Skeletal muscle satellite cell (primary cell): ENCODE measurements at regions not wholly inside any gene's neighbourhood (a gene's known extent, or its start where the extent isn't known, plus 50 kb on each side); places are given as distances from the start of the nearest gene placed in this dataset.
A peak's percentile ranks its signal among the peaks of the same experiment; 100 is the strongest.

ENCODE experiments used
- H3K27me3 ChIP-seq: 2 replicates; pipeline ENCODE4 v1.7.0; 2013; ENCODE audit warnings: low read length; ENCODE audit not compliant: control insufficient read depth, insufficient read depth
- H3K36me3 ChIP-seq: 2 replicates; pipeline ENCODE4 v1.7.0; 2013; ENCODE audit warnings: mild to moderate bottlenecking, control low read depth, low read length; ENCODE audit not compliant: insufficient read depth
- H3K4me1 ChIP-seq: 2 replicates; pipeline ENCODE4 v1.7.0; 2013; ENCODE audit warnings: low read length; ENCODE audit not compliant: control insufficient read depth, insufficient read depth
- H3K4me2 ChIP-seq: 2 replicates; pipeline ENCODE4 v1.7.0; 2013; ENCODE audit warnings: mild to moderate bottlenecking, low read length
- H3K4me3 ChIP-seq: 2 replicates; pipeline ENCODE4 v1.7.0; 2013; ENCODE audit warnings: low read length
- H3K9ac ChIP-seq: 2 replicates; pipeline ENCODE4 v1.7.0; 2013; ENCODE audit warnings: mild to moderate bottlenecking, low read depth, low read length, moderate library complexity
- H3K9me3 ChIP-seq: replicated peaks from 2 replicates; pipeline ENCODE4 v1.7.0; 2013; ENCODE audit warnings: mild to moderate bottlenecking, control low read depth, low read length

DNA sequence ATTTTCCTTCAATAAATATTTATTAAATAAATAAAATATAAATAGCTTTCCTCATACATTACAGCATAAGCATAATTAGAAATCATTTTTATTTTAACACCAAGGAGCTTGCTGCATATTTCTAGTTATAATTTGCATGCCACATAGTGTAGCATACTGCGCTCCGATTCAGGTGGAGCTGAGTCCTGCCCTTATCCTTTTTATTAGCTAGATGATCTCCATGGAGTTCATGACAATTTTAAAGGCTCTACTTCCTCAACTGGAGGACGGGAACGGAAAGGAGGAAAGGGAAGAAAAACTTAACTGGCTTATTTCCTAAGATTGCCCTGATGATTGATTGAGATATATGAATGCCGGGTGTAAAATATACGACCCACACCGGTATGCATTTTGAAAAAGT lies 385.2 kb downstream of the PLK2 start:
- Histone ChIP-seq H3K36me3 (no peaks in the 10 kb centered on the region), H3K4me1 (peaks cover 5% of the 10 kb centered on the region), H3K4me2 (no peak overlapping the region), H3K27me3 (no peaks in the 10 kb centered on the region), H3K9ac (no peak overlapping the region), H3K9me3 (no peaks in the 10 kb centered on the region), H3K4me3 (no peak overlapping the region)

DNA sequence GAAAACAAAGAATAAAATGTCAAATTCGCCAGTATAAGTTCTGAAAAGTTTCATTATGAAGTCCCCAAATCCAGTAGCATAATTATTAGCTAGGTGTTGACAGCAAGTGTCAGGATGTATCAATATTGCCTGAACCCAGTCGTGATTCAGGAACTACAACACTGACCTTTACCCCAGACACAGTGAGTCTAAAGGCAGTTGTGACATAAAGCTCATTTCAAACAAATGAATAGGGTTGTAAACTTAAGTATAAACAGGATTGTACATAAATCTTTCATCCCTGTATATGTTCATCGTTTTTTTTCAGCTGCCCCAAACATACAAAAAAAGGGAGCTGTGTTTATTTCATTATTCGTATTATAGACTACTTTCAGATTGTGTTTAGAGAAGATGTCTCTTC lies 385.7 kb downstream of the PLK2 start:
- Histone ChIP-seq H3K36me3 (no peaks in the 10 kb centered on the region), H3K9me3 (no peaks in the 10 kb centered on the region), H3K4me2 (no peak overlapping the region), H3K27me3 (no peaks in the 10 kb centered on the region), H3K9ac (no peak overlapping the region), H3K4me1 (peaks cover 5% of the 10 kb centered on the region), H3K4me3 (no peak overlapping the region)

DNA sequence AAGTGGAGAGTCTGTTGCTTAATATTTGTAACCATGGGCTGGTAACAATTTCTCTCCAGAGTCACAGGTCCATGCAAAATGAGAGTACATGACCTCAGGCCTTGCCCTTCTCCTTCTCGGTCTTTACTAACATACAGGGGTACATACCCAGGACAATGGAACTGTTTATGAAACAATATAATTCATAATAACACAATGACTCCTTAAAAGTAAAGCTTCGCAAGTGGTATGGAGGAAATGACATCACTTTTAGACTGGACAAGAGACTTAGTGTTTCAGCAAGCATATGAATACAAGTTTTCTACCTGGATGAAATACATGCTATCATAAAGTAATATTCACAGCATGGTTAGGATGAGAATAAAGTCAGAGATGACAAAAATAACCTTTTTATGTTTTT lies 386.6 kb downstream of the PLK2 start:
- H3K36me3 ChIP-seq = no peaks in the 10 kb centered on the region
- H3K4me1 ChIP-seq = peaks cover 5% of the 10 kb centered on the region
- H3K4me2 ChIP-seq = no peak overlapping the region
- no peak overlapping the region for H3K4me3 ChIP-seq
- no peak overlapping the region for H3K9ac ChIP-seq
- H3K27me3 ChIP-seq = no peaks in the 10 kb centered on the region
- H3K9me3 ChIP-seq = no peaks in the 10 kb centered on the region

DNA sequence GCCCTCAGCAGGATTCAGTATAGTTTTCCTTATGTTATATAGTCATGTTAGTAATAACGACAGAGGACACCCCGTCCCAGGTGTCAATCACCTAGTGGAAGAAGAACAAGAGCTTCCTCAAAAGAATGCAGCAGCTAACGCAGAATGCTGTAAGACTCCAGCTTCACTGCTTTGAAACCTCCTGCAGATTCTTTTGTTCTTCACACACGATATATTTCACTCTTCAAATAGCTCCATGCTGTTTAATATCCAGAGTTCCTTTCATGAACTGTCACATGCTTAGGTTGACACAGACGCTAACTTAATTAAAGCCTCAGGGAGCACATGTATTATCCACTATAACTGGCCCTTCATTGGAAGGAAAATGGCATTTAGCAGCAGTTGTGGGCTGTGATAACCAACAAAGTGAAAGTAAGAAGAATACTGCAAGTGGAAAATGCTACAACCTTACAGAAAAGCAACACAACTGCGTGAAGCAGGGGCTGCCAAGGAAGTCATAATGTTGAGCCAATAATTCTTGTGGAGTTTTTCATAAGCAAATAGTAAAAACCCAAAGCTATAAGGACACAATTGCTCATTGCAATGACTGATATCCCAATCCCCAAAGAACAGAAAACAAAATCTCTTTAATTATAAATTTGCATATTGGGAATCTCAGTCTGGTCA lies 387.5 kb downstream of the PLK2 start:
- Histone ChIP-seq H3K4me2 (peak overlapping the region; percentile 73), H3K9ac (no peak overlapping the region), H3K27me3 (no peaks in the 10 kb centered on the region), H3K9me3 (no peaks in the 10 kb centered on the region), H3K4me1 (peaks cover 5% of the 10 kb centered on the region), H3K36me3 (no peaks in the 10 kb centered on the region), H3K4me3 (no peak overlapping the region)

DNA sequence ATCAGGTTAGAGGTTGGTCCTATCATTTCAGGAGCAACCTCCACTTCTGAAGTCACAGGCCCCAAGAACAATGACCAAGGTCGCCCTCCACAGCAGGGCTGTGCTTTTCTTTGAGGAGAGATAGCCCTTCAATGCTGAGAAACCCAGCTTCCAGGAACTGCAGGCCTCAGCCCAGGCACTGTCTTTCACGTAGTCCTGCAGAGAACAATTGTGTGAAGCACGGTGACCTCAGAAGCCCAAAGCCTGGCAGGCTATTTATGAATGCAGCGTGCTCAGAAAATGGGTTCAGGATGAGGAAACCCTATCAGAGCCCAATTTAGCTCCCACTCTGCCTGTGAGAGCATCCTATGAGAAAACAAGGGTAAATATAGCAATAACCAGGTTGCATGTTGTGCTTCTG lies 388.3 kb downstream of the PLK2 start:
- Histone ChIP-seq H3K4me3 (no peak overlapping the region), H3K9ac (no peak overlapping the region), H3K4me1 (peaks cover 5% of the 10 kb centered on the region), H3K27me3 (no peaks in the 10 kb centered on the region), H3K4me2 (no peak overlapping the region), H3K36me3 (no peaks in the 10 kb centered on the region), H3K9me3 (no peaks in the 10 kb centered on the region)

DNA sequence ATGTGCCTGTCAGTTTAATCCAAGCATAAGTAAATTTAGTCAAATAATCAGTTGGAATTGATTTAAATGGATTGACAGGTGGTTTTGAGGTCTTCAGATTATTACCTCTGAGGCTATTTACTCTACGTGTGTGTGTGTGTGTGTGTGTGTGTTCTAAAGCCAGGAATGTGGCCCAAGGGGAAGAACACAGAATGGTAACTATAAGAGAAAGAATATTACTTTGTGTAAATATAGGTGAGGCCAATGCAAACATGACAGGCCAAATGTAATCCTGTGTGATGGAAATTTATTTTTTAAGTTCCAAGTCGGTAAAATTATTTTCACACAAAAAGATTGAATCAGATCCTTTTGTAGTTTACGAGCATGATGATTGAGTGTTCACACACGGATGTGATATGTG lies 390.0 kb downstream of the PLK2 start:
- peaks cover 5% of the 10 kb centered on the region for H3K4me1 ChIP-seq
- H3K4me3 ChIP-seq = no peak overlapping the region

DNA sequence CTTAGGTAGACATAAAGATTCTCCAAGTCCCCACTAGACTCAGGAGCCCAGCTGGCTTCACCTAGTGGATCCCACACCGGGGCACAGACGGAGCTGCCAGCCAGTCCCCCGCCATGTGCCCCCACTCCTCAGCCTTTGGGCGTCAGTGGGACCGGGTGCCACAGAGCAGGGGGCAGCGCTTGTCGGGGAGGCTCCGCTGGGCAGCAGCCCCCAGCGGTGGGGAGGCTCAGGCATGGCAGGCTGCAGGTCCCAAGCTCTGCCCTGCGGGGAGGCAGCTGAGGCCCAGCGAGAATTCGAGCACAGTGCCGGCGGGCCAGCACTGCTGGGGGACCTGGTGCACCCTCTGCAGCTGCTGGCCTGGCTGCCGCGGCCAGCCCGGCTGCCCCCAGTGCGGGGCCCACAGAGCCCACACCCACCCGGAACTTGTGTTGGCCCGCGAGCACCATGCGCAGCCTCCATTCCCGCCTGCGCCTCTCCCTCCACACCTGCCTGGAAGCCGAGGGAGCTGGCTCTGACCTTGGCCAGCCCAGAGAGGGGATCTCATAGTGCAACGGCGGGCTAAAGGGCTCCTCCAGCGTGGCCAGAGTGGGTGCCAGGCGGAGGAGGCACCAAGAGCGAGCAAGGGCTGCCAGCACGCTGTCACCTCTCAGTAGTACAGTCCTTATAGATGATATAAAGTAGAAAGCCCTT lies 390.7 kb downstream of the PLK2 start:
- Histone ChIP-seq H3K4me2 (no peak overlapping the region), H3K9ac (no peak overlapping the region), H3K4me3 (no peak overlapping the region), H3K27me3 (no peaks in the 10 kb centered on the region), H3K4me1 (peaks cover 5% of the 10 kb centered on the region), H3K9me3 (no peaks in the 10 kb centered on the region), H3K36me3 (no peaks in the 10 kb centered on the region)

More for the DNA sequence above, 390.0 kb downstream of the PLK2 start:
- Histone ChIP-seq H3K9me3 (no peaks in the 10 kb centered on the region), H3K27me3 (no peaks in the 10 kb centered on the region), H3K4me2 (no peak overlapping the region), H3K9ac (no peak overlapping the region), H3K36me3 (no peaks in the 10 kb centered on the region)

DNA sequence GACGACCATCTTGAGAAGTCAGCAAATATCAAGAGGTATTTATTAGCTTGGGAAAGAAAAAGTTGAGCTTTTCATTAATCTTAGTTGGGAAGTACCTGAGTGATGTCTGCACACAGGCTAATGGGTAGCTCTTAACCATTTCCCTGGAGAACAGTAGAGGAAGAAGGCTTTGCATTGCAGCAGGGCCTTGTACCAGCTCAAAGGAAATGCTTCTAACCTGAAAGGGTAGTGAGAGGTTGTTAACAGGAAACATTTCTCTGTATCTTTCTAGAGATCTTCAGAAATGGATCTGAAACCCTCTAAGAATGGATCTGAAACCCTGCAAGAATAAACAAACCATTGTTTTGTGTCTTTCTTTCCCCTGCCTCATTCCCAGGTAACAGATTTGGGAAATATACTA lies 393.3 kb downstream of the PLK2 start:
- H3K4me2 ChIP-seq = no peak overlapping the region
- H3K4me3 ChIP-seq = no peak overlapping the region
- no peaks in the 10 kb centered on the region for H3K4me1 ChIP-seq
- H3K36me3 ChIP-seq = no peaks in the 10 kb centered on the region
- H3K9ac ChIP-seq = no peak overlapping the region
- no peaks in the 10 kb centered on the region for H3K27me3 ChIP-seq
- no peaks in the 10 kb centered on the region for H3K9me3 ChIP-seq

DNA sequence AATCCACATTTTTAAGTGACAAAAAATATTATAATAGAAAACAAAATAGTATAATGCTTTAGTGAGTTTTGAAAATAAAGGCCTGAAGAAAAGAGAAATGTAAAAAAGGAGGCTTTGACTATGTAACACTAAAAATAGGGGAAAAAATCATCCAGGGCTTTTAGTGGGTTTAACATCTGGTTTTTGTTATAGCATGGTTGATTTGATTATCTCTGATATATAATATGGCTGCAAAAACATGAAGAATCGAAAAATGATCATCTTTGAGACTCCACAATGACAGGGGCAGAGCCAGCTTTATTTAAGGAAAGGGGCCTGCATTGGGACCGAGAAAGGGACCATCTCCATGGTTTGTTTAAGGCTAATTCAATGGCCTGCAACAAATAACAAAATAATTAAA lies 393.8 kb downstream of the PLK2 start:
- Histone ChIP-seq H3K9me3 (no peaks in the 10 kb centered on the region), H3K27me3 (no peaks in the 10 kb centered on the region), H3K4me2 (no peak overlapping the region), H3K4me1 (peaks cover 2% of the 10 kb centered on the region), H3K36me3 (no peaks in the 10 kb centered on the region), H3K9ac (no peak overlapping the region), H3K4me3 (no peak overlapping the region)

DNA sequence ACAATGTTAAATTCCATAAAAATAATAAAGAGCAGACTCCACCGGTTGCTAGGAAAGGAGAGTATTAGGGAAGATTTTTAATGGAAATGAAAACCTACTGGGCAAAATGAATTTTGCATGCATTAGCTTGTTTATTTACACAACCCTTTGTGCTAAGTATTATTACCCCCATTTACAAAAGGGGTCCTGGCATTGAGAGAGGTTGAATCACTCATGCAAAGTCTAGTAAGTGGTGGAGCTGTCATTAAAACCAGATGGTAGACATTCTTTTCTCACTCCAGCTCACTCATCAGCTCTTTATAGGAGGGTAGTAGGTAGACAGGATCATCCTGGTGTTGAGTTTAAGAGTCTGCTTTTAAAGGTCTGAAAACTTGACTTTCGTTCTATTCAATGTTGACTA lies 395.1 kb downstream of the PLK2 start:
- Histone ChIP-seq H3K4me3 (no peak overlapping the region), H3K27me3 (no peaks in the 10 kb centered on the region), H3K9me3 (no peaks in the 10 kb centered on the region), H3K9ac (no peak overlapping the region), H3K36me3 (no peaks in the 10 kb centered on the region), H3K4me1 (peaks cover 6% of the 10 kb centered on the region), H3K4me2 (no peak overlapping the region)

DNA sequence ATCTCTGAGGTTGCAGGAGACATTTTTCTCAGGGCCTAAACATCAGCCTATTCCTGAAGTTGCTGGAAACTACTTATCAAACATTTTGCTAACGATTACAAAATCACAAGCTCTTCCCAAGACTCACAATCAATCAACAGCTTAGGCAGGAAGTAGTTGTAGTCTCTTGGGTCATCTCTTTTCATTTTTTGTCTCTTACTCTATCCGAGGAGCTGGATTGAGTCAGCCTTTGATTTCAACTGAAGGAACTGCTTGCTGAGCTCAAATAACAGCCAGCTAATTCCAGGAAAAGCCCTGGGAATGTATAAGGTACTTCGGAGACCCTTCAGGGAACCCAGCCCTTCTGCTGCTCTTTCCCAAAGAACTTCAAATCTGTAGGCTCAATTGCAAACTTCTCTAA lies 398.9 kb downstream of the PLK2 start:
- Histone ChIP-seq H3K9ac (no peak overlapping the region), H3K4me3 (no peak overlapping the region), H3K36me3 (no peaks in the 10 kb centered on the region), H3K4me1 (peaks cover 6% of the 10 kb centered on the region), H3K9me3 (no peaks in the 10 kb centered on the region), H3K4me2 (no peak overlapping the region), H3K27me3 (no peaks in the 10 kb centered on the region)

DNA sequence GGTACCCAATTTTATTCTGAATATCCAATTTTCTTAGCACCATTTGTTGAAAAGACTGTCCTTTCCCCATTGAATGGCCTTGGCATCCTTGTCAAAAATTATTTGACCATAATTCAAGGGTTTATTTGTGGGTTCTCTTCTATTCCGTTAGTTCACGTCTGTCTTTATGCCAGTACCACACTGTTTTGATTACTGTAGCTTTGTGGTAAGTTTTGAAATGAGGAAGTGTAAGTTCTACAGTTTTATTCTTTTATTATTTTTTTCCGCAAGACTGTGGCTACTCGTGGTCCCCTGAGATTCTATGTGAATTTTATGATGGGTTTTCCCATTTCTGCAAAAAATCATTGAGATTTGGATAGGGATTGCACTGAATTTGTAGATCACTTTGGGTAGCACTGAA lies 402.6 kb downstream of the PLK2 start:
- Histone ChIP-seq H3K4me3 (no peak overlapping the region), H3K27me3 (no peaks in the 10 kb centered on the region), H3K9me3 (no peaks in the 10 kb centered on the region), H3K4me2 (no peak overlapping the region), H3K9ac (no peak overlapping the region), H3K36me3 (no peaks in the 10 kb centered on the region), H3K4me1 (peaks cover 6% of the 10 kb centered on the region)
